GM21526 (cell line): ENCODE measurements at regions not wholly inside any gene's neighbourhood (a gene's known extent, or its start where the extent isn't known, plus 50 kb on each side); places are given as distances from the start of the nearest gene placed in this dataset.

Source experiments
- ATAC-seq: cut with Tn5 transposase; IDR thresholded peaks from one replicate; pipeline ENCODE4 v1.9.1; 2021; ENCODE audit warnings: moderate library complexity; ENCODE audit not compliant: unreplicated experiment, low FRiP score

DNA sequence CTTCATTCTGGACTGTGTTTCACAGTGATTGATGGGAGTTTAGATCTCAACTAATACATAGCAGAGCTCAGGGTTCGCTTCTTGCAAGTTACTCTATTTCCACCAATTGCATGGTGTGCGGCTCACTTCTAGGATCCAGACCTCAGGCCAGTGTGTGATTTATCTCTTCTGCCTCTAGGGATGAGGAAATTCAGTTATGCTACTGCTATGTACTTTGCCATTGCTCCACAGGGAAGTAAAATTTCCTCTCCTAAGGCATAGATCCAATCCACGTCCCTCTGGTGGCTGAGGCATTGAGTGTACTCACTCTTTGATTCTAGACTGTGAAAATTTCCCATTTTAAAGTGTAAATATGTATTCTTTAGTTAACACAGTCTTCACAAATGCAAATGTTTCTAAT, 214.1 kb downstream of the HS3ST3B1 start:
- no peak for ATAC-seq

DNA sequence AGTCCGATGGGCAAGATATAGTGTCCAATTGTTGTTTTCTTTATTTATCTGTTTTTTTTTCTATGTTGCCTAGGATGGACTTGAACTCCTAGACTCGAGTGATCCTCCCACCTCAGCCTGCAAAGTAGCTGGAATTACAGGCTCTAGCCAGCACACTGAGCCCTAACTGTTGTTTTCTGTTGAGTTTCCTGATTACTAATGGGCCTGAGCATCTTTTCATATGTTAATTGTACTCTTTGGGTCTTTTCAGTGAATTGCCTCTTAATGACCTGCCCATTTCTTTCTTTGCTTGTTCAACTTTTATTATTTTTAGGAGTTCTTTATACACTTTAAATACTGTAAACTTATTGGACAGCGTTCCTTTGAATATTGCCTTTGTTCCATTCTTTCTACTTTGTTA, 213.0 kb downstream of the HS3ST3B1 start:
- ATAC-seq = no peak

DNA sequence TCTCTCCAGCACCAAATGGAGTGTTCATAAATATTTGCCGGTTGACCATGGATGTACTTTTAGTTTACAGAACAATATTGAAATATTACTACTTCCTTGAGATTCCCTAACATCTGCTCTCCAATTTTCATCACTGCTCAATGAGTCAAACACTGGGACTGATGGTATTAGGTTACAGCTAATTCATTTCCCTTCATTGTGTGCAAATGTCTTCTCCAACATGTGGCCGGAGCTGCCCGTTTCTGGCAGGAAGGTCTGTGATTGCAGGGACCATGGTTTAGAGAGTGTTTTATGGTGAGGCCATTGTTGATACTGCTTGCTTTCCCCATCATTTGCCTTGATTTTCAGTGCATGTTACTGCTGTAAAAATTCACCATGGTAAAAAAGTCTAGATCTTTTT, 209.3 kb downstream of the HS3ST3B1 start:
- ATAC-seq = no peak

- ATAC-seq = no peak
Measured at GRCh38 chr17:14508156-14508555, 207.3 kb downstream of the HS3ST3B1 start.

DNA sequence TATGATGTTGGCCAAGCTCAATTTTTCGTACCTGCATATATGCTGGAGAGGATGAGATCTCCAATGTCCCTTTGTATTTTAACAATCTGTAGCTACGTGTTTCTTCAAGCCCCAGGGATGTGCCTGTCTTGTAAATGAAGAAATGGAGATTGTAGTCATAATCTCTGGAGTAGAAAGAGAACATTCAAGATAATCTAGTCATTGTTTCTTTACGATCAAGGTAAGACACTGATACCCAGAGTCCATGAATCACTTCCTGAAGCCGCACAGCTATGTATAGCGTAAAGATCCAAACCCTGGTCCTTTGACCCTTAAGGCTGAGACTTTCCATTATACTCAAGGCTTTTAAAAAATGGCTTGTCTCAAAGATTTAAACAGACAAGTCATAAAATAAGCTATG, 205.5 kb downstream of the HS3ST3B1 start:
- ATAC-seq = no peak

- no peak for ATAC-seq
Measured at GRCh38 chr17:14505606-14506005, 204.7 kb downstream of the HS3ST3B1 start.

DNA sequence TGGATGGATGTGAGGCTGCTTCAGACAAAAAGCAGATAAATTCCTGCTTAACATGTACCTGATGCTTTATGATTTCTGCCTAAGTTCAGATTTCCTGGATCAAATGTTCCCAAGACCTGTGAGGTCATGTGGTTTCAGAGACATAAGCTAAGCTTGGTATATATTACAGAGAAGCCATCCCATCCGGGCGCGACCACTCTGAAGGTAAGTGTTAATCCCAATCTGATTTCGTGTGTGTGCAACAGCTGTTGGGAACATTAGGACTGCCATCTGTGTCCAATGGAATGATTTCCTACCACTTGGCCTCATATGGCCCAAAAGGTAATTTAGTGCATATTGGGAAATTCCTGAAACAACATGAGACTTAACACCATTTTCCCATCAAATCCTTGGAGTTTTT, 199.1 kb downstream of the HS3ST3B1 start:
- no peak for ATAC-seq

DNA sequence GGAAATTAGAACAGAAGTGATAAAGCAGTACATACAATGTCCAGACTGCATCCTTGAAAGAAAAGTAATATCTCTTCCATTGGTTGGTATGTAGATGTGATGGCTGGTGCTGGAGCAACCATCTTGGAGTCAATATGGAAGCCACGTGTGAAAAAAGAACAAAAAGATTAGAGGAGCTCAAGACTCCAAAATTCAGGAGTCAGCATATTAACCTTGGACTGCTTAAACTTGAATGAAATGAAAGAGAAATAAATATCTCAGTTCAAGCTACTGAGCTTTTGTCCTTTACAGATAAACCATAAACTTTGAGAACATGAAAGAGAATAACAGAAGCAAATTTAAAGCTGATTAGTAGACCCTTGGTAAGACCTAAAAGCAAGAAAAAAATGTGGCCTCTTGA, 197.9 kb downstream of the HS3ST3B1 start:
- no peak for ATAC-seq

DNA sequence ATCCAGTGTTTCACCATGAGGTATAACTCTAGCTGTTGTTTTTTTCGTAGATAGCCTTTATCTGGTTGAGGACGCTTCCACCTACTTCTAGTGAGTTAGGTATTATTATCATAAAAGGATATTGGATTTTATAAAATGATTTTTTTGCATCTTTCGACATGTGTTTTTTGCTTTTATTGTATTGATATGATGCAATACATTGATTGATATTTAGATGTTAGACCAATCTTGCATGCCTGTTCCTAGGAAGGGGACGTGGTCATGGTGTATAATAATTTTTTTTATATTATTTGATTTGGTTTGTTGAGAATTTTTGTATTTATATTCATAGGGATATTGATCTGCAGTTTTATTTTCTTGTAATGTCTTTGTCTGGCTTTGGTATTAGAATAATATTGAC, 193.3 kb downstream of the HS3ST3B1 start:
- ATAC-seq = no peak

GRCh38 chr17:14489986-14490385, 189.1 kb downstream of the HS3ST3B1 start:
- ATAC-seq = no peak

DNA sequence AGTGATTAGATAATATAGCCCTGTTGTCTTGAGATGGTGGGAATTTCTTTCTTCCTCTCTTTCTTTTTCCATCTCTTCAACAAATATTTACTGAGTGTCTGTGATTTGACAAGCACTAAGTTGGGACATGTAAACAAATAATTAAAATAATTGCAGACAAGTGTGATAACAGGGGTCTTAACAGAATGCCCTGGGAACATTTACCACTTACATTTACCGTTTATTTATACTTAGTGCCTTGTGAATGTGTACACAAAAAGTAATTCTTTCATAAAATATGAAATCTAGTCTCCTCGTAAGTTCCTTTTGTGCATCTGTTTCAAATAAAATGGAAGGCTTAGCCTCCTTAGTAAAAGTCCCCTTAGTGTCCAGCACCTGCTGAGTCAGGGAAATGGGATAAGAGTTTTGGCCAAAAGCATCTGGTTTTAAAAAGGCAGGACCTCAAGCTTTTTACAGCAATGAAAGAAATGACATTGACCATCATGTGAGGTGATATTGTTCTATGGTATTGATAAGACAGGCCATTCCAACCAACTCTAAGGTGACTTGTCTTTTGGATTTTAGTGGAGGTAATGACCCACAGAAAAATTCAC, 188.2 kb downstream of the HS3ST3B1 start:
- no peak for ATAC-seq

DNA sequence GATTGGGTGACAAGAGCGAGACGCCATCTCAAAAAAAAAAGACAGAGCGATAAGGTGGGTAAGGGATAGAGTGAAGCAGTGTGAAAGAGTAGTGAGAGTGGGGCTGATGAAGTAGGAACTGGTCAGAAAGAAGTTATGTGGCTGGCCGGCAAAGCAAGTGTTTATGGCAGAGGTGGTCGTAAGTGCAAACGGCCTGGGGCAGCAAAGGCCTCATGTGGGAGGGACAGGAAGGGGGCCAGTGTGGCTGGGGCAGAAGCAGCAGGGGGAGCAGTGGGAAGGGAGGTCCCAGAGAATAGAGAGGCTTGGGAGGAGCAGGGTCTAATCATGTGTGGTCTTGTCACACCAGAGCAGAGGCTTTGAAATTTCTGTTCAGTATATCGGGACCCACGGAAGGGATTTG, 186.2 kb downstream of the HS3ST3B1 start:
- ATAC-seq = no peak

GRCh38 chr17:14482715-14483114, 181.8 kb downstream of the HS3ST3B1 start:
- no peak for ATAC-seq

- ATAC-seq = no peak
Measured at GRCh38 chr17:14481664-14482063, 180.8 kb downstream of the HS3ST3B1 start.

DNA sequence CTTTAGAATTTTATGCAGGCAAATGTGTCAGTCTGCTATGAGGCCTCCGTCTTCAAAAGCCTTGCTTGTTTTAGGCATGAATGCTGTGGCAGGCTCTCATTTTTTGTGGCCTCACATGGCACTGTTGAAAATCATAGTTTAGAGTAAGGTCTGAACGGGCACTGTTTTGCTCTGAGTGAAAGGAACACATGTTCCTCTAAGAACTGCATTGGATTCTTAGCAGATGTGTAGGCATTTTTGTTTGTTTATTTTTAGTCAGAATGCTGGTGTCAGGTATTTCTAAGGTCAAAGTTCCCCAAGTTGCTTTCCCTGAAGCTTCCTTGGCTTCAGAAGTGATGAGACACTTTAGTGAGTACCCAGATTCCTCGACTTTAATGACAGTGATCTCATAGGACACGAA, 173.7 kb downstream of the HS3ST3B1 start:
- ATAC-seq = no peak

DNA sequence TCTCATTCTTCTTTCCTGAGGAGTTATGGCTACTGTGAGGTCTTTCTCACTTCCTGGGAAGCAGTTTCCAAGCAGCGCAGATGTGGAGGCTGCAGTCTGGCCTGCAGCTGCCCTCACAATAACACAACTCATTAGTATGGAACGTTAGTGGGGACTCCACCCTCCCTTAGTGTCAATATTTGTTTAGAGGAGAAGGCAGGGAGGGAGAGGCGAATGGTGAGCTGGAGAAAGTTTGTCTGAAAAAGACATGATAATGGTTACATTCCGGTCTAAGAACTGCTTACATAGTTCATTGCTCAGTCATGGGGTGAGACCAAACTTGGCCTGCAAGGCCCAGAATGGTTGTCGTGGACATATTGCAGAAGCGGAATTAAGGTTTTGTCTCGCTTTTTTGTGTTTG, 170.2 kb downstream of the HS3ST3B1 start:
- no peak for ATAC-seq

DNA sequence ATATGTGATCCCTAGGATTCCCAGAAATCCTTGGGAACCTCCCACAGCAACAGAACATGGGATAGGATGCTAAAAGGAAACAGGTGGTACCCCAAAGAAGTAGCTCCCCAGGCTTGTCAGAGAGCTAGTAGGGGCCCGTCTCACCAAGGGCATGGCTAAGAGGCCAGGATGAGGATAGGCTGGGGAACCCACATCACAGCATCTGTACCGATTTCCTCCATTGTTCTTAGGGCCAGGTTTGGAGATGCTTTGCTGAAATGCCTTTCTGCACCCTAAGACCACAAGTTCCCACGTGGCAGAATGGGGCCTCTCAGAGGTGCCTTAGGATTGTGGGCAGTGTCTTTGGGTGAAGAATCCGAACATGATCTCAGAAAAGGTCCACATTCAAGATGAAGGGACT, 169.5 kb downstream of the HS3ST3B1 start:
- no peak for ATAC-seq

DNA sequence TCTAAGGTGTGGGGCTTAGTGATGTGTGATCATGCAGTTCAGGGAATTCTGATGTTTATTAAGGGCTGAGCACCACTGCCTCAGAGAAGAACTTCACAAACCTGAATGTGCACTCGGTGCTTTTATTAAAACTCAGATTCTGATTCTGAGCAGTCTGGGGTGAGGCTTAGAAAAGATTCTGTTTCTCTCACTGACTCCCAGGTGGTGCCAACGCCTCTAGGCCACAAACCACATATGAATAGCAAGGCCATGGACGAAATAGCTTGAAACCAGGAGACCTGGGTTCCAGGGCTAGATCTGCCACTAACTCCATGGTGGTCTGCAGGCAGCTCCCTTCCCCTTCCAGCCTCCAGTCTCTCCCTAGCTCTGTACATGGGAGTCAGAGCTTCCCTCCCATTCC, 169.1 kb downstream of the HS3ST3B1 start:
- no peak for ATAC-seq

DNA sequence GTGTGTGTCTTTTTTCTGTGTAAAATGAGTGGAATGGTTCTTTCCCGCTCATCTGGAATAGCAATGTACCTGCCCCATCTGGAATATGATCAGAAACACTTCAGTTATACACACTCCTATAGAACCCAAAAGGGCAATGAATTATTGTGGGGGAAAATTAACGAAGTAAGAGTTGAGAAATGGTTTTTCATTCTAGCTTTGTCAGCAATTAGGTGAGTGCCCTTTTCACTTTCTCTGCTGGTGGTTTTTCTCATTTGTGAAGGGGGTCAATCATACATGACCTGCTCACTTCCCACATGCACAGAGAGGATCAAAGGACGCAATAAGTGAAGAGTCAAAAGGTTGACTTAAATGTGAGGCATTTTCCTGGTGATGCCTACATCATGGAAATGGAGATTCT, 168.0 kb downstream of the HS3ST3B1 start:
- no peak for ATAC-seq

DNA sequence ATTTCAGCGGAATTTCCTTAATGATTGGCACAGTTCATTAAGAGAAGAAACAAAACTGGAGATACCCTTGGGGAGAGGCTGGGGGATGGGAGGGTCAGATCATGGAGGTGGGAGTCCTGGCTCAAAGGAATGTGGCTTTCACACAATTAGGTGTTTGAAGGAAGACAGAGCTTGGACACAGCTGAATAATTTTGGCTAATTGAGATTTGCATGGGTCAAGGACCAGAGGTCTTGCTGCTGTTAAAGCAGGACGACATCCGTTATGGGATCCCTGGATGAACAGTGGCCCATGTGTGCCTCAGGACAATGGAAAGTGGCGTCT, 160.3 kb downstream of the HS3ST3B1 start:
- ATAC-seq = no peak

GRCh38 chr17:14460516-14461226, 159.8 kb downstream of the HS3ST3B1 start:
- ATAC-seq = no peak

GRCh38 chr17:14459955-14460354, 159.1 kb downstream of the HS3ST3B1 start:
- ATAC-seq = no peak

DNA sequence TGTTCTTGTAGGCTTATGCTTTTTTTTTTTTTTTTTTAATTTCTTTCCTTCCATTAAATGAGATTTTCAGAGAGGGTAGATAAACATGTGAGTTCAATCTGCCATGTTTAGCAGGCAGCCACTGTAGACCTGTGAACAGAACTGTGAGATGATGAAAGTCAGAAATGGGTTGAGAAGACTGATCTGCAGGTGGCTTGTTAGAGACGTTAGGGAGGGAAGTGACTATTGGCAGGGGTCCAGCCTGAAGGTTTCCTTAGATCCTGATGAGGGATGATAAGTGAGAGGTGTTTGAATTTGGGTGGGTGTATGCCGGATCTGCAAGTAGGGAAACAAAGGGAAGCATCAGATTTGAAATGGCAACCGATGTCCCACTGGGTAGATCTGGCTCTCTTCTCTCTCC, 157.8 kb downstream of the HS3ST3B1 start:
- ATAC-seq = no peak
